ENCODE measurements at regions not wholly inside any gene's neighbourhood (a gene's known extent, or its start where the extent isn't known, plus 50 kb on each side); places are given as distances from the start of the nearest gene placed in this dataset.

DNA sequence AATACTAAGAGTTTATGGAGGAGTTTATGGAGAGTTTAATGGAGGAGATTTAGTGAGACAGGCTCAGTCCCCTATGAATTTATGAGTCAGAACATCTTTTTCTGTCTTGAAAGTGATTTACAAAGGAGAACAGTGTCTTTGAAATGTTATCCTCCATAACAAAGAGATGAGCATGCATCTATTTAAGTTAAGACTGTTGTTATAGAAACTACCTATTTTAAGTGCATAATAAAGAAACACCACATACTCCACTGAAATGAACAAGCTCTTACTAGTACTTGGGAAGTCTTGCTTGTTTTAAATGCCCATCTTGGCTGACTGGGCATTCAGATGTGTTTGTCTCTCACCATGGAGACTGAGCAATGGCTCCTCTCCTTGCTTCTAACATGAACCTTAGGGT, 118.7 kb upstream of the ACP3 start:
- TF ChIP-seq, protein P1, sequence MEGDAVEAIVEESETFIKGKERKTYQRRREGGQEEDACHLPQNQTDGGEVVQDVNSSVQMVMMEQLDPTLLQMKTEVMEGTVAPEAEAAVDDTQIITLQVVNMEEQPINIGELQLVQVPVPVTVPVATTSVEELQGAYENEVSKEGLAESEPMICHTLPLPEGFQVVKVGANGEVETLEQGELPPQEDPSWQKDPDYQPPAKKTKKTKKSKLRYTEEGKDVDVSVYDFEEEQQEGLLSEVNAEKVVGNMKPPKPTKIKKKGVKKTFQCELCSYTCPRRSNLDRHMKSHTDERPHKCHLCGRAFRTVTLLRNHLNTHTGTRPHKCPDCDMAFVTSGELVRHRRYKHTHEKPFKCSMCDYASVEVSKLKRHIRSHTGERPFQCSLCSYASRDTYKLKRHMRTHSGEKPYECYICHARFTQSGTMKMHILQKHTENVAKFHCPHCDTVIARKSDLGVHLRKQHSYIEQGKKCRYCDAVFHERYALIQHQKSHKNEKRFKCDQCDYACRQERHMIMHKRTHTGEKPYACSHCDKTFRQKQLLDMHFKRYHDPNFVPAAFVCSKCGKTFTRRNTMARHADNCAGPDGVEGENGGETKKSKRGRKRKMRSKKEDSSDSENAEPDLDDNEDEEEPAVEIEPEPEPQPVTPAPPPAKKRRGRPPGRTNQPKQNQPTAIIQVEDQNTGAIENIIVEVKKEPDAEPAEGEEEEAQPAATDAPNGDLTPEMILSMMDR (optimal IDR thresholded peaks at IDR 0.05 in 1 of 3, IDR thresholded peaks at IDR 0.05 in 1 of 3, conservative IDR thresholded peaks at IDR 0.05 in 1 of 3; ENCODE audit: extremely low read depth in 1 of 3, insufficient read depth in 2 of 3, low read length in 3 of 3) = no peak
- TF ChIP-seq EZH2 (IDR thresholded peaks at IDR 0.05; ENCODE audit: low read length) = no peak

Measured in keratinocyte (primary cell).